ENCODE measurements at regions not wholly inside any gene's neighbourhood (a gene's known extent, or its start where the extent isn't known, plus 50 kb on each side); places are given as distances from the start of the nearest gene placed in this dataset.

DNA sequence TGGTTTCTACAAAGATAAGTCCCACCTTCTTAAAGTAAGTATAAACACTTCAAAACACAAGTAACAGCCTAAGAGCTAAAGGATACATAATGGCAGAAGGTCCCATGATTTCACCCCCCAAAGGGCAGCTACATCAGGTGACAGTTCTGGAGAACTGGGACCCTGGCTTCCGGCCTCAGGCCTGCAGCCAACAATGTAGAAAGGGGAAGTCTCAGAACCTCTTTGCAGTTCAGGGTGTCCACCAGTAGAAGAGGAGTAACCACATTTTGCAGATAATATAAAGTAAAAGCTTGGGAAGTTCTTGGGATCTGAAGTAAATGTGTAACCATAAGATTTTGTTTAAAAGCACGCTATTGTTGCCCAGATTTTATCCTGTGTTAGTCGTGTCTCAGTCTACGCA lies 267.4 kb upstream of the VLDLR start (continued):
- TF ChIP-seq, protein P1, sequence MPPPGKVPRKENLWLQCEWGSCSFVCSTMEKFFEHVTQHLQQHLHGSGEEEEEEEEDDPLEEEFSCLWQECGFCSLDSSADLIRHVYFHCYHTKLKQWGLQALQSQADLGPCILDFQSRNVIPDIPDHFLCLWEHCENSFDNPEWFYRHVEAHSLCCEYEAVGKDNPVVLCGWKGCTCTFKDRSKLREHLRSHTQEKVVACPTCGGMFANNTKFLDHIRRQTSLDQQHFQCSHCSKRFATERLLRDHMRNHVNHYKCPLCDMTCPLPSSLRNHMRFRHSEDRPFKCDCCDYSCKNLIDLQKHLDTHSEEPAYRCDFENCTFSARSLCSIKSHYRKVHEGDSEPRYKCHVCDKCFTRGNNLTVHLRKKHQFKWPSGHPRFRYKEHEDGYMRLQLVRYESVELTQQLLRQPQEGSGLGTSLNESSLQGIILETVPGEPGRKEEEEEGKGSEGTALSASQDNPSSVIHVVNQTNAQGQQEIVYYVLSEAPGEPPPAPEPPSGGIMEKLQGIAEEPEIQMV (CRISPR knock-in tag; IDR thresholded peaks at IDR 0.05; ENCODE audit: low read depth) = no peak
- TF ChIP-seq RBM22 (optimal IDR thresholded peaks at IDR 0.05; ENCODE audit: low read length) = no peak
- no peak for TF ChIP-seq ZNF207 (IDR thresholded peaks at IDR 0.05; ENCODE audit: borderline replicate concordance)
- TF ChIP-seq, protein P2, sequence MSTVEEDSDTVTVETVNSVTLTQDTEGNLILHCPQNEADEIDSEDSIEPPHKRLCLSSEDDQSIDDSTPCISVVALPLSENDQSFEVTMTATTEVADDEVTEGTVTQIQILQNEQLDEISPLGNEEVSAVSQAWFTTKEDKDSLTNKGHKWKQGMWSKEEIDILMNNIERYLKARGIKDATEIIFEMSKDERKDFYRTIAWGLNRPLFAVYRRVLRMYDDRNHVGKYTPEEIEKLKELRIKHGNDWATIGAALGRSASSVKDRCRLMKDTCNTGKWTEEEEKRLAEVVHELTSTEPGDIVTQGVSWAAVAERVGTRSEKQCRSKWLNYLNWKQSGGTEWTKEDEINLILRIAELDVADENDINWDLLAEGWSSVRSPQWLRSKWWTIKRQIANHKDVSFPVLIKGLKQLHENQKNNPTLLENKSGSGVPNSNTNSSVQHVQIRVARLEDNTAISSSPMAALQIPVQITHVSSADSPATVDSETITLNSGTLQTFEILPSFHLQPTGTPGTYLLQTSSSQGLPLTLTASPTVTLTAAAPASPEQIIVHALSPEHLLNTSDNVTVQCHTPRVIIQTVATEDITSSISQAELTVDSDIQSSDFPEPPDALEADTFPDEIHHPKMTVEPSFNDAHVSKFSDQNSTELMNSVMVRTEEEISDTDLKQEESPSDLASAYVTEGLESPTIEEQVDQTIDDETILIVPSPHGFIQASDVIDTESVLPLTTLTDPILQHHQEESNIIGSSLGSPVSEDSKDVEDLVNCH (CRISPR knock-in tag; IDR thresholded peaks at IDR 0.05) = no peak
- no peak for TF ChIP-seq ZNF530 (CRISPR knock-in tag; IDR thresholded peaks at IDR 0.05; ENCODE audit: low read depth)
- TF ChIP-seq ZSCAN9 (CRISPR knock-in tag; IDR thresholded peaks at IDR 0.05; ENCODE audit: borderline replicate concordance) = no peak
- TF ChIP-seq MED1 (CRISPR knock-in tag; IDR thresholded peaks at IDR 0.05) = no peak

DNA sequence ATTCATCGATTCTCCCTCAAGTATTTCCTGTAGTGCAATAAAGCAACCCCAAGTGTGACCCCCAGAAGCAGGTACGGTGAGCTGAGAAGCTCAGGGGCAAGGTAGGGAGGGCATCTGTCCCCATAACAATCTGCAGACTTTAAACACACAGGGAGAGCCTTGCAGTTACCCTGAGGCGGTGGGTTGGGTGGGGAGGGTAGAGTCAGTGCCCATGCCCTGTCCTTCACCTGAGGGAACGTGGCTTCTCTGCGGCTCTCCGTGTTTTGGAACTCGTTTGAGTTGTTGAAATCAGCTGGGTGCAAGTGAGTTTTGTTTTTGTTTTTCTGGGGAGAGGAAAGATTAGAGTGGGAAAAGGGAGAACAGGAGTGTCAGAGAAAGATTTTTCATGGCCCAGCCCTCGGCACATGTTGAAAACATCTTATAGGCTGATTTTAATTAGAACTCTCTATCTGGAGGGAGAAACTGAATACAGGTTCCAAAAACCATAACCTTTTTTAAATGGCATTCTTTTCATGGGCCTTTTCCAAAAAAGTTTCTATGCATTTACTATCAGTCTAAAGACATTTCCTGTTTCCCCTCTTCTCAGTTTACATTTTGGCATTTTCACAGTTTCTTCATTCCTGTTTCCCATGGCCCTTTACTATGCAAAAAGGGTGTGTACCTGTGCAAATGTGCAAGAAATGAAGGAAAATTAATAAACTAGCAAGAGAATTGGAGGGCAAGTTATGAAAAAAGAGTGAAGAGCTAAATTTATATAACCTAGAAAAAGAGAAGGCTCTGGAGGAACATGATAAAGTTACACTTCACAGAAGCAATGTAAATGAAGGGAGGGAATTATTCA lies 266.5 kb upstream of the VLDLR start:
- H4K20me1 ChIP-seq (ENCODE audit: insufficient read depth, low read length) = no peaks in the 10 kb centered on the region
- no peaks in the 10 kb centered on the region for H3K79me2 ChIP-seq (ENCODE audit: insufficient read depth, low read length)
- DNase-seq (ENCODE audit: low spot score) = no peak
- WGBS (ENCODE audit: low lambda C conversion rate) = 15% methylated on average over 8 of the region's 8 CpGs
- intact Hi-C loops (cut with micrococcal nuclease; ENCODE audit: unreplicated experiment) = no loop called here
- no peaks in the 10 kb centered on the region for H3K9me3 ChIP-seq (ENCODE audit: low read length)
- peaks cover 0 to 4% of the 10 kb centered on the region in 2 experiments; a peak in 1 of 5 replicates for H3K27me3 ChIP-seq (ENCODE audit: control insufficient read depth in 1 of 2, insufficient read depth in 2 of 2, low read length in 2 of 2)
- POLR2A ChIA-PET = no interaction called here
- H3K4me1 ChIP-seq (ENCODE audit: insufficient read depth, low read length) = no peaks in the 10 kb centered on the region
- no peak overlapping the region for H3K4me2 ChIP-seq (ENCODE audit: low read depth, low read length)
- no TSS peak for BruUV-seq (replicated peaks)
- H3K4me3 ChIP-seq (replicated peaks in 1 of 3; ENCODE audit: insufficient read depth in 1 of 3, low read depth in 2 of 3, low read length in 3 of 3) = no peak overlapping the region
- no peak overlapping the region for H3K9ac ChIP-seq (ENCODE audit: insufficient read depth, low read depth, low read length)
- CTCF ChIA-PET (ENCODE audit: low intra/inter-chr PET ratio, low total read pairs) = no interaction called here
- H3K36me3 ChIP-seq (replicated peaks in 1 of 2; ENCODE audit: control insufficient read depth in 1 of 2, insufficient read depth in 2 of 2, low read length in 2 of 2) = no peaks in the 10 kb centered on the region
- no peak overlapping the region for H3K27ac ChIP-seq (ENCODE audit: extremely low read length, insufficient read depth, low read length)
- ATAC-seq = no peak
- in situ Hi-C loops (cut with HindIII; ENCODE audit: extremely low pct_ligation_motif_present, low pct_unique_long_range_greater_than_20kb) = no loop called here
- H2AFZ ChIP-seq (ENCODE audit: low read length) = no peak overlapping the region
- FAIRE-seq = no peak
- TF ChIP-seq, protein P3, sequence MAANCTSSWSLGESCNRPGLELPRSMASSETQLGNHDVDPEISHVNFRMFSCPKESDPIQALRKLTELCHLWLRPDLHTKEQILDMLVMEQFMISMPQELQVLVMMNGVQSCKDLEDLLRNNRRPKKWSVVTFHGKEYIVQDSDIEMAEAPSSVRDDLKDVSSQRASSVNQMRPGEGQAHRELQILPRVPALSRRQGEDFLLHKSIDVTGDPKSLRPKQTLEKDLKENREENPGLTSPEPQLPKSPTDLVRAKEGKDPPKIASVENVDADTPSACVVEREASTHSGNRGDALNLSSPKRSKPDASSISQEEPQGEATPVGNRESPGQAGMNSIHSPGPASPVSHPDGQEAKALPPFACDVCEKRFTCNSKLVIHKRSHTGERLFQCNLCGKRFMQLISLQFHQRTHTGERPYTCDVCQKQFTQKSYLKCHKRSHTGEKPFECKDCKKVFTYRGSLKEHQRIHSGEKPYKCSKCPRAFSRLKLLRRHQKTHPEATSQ (CRISPR knock-in tag; IDR thresholded peaks at IDR 0.05; ENCODE audit: borderline replicate concordance) = no peak
- TF ChIP-seq ETV5 (CRISPR knock-in tag; IDR thresholded peaks at IDR 0.05; ENCODE audit: borderline replicate concordance) = no peak
- TF ChIP-seq, protein P4, sequence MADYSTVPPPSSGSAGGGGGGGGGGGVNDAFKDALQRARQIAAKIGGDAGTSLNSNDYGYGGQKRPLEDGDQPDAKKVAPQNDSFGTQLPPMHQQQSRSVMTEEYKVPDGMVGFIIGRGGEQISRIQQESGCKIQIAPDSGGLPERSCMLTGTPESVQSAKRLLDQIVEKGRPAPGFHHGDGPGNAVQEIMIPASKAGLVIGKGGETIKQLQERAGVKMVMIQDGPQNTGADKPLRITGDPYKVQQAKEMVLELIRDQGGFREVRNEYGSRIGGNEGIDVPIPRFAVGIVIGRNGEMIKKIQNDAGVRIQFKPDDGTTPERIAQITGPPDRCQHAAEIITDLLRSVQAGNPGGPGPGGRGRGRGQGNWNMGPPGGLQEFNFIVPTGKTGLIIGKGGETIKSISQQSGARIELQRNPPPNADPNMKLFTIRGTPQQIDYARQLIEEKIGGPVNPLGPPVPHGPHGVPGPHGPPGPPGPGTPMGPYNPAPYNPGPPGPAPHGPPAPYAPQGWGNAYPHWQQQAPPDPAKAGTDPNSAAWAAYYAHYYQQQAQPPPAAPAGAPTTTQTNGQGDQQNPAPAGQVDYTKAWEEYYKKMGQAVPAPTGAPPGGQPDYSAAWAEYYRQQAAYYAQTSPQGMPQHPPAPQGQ (CRISPR knock-in tag; IDR thresholded peaks at IDR 0.05; ENCODE audit: borderline replicate concordance) = no peak
- TF ChIP-seq, protein P5, sequence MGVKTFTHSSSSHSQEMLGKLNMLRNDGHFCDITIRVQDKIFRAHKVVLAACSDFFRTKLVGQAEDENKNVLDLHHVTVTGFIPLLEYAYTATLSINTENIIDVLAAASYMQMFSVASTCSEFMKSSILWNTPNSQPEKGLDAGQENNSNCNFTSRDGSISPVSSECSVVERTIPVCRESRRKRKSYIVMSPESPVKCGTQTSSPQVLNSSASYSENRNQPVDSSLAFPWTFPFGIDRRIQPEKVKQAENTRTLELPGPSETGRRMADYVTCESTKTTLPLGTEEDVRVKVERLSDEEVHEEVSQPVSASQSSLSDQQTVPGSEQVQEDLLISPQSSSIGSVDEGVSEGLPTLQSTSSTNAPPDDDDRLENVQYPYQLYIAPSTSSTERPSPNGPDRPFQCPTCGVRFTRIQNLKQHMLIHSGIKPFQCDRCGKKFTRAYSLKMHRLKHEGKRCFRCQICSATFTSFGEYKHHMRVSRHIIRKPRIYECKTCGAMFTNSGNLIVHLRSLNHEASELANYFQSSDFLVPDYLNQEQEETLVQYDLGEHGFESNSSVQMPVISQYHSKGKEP (CRISPR knock-in tag; IDR thresholded peaks at IDR 0.05) = no peak

All from HepG2 (cell line).